Spleen (tissue), 11 donors: ENCODE measurements at regions not wholly inside any gene's neighbourhood (a gene's known extent, or its start where the extent isn't known, plus 50 kb on each side); places are given as distances from the start of the nearest gene placed in this dataset.

ENCODE experiments used
- DNase-seq: peaks from one replicate; pipeline ENCODE4 v3.0.0-alpha.2; 2020
- H3K27ac ChIP-seq, 8 donors: fragments of 200-600 bp; sonication (generic) in 7 of 8; 1 replicate in 4 of 8; 2 replicates in 4 of 8; pipeline versions ENCODE4 v1.5.0 to v1.8.0; 2016 to 2021; ENCODE audit warnings: inconsistent platforms in 4 of 8, mild to moderate bottlenecking in 4 of 8, moderate library complexity in 1 of 8
- H3K27me3 ChIP-seq, 7 donors: fragments of 200-600 bp; sonication (generic) in 6 of 7; replicated peaks in 1 of 7; 1 replicate in 4 of 7; 2 replicates in 3 of 7; pipeline versions ENCODE4 v1.5.0 to v1.8.0; 2016 to 2021; ENCODE audit warnings: inconsistent platforms in 3 of 7, mild to moderate bottlenecking in 1 of 7
- H3K36me3 ChIP-seq, 6 donors: fragments of 200-600 bp; sonication (generic) in 5 of 6; 1 replicate in 4 of 6; 2 replicates in 2 of 6; pipeline versions ENCODE4 v1.5.0 to v1.8.0; 2016 to 2021; ENCODE audit warnings: inconsistent platforms in 2 of 6
- H3K4me1 ChIP-seq, 6 donors: fragments of 200-600 bp; sonication (generic) in 5 of 6; 1 replicate in 3 of 6; 2 replicates in 3 of 6; pipeline versions ENCODE4 v1.5.0 to v1.8.0; 2016 to 2021; ENCODE audit warnings: inconsistent platforms in 3 of 6
- H3K4me3 ChIP-seq, 8 donors: fragments of 200-600 bp; sonication (generic) in 7 of 8; 1 replicate in 4 of 8; 2 replicates in 4 of 8; pipeline versions ENCODE4 v1.5.0 to v1.8.0; 2016 to 2021; ENCODE audit warnings: inconsistent platforms in 4 of 8, mild to moderate bottlenecking in 4 of 8, moderate library complexity in 2 of 8
- H3K9me3 ChIP-seq, 8 donors: fragments of 200-600 bp; sonication (generic) in 7 of 8; 1 replicate in 4 of 8; 2 replicates in 4 of 8; pipeline versions ENCODE4 v1.5.0 to v1.8.0; 2016 to 2021; ENCODE audit warnings: inconsistent platforms in 4 of 8
- POLR2A ChIP-seq, 3 donors: fragments of 450-650 bp; IDR thresholded peaks; one replicate each; pipeline ENCODE4 v1.5.1; 2017; ENCODE audit warnings: antibody characterized with exemption in 3 of 3, mild to moderate bottlenecking in 1 of 3
- POLR2AphosphoS5 ChIP-seq, 3 donors: sonication (generic); formaldehyde crosslinking; IDR thresholded peaks; one replicate each; pipeline ENCODE4 v1.5.1; 2017; ENCODE audit warnings: antibody characterized with exemption in 3 of 3
- WGBS, 5 donors: extraction: QIAGEN DNeasy Blood & Tissue Kit in 3 of 5; methylation state at CpG; one replicate each; pipeline versions ENCODE4 v1.1.5 to v1.1.7; 2013 to 2018; 5-methylcytosine and 5-hydroxymethylcytosine counted together
- intact Hi-C: fragments of 100-400 bp; cut with DNase I; formaldehyde crosslinking; loops from one replicate; pipeline ENCODE4 v1.15.0; 2023; ENCODE audit warnings: low total_unique reads
- TF ChIP-seq, protein P1 (sequence below), 11 experiments: fragments of 200-600 bp in 7 of 11; fragments of 450-650 bp in 4 of 11; sonication (generic) in 4 of 11; IDR thresholded peaks in 8 of 11; conservative IDR thresholded peaks in 3 of 11; 1 replicate in 7 of 11; 2 replicates in 4 of 11; pipeline versions ENCODE4 v1.4.0 to v1.8.0; 2016 to 2021; ENCODE audit warnings: antibody characterized with exemption in 11 of 11, inconsistent platforms in 4 of 11, mild to moderate bottlenecking in 1 of 11
- donor health status: healthy with polysubstance abuse.
- donor health status: DM: no; HTN: no; CAD: no; lungs with moderate emphysema.
- donor health status: DM: no; HTN: no; CAD: no.
- donor health status: Bipolar disorder and iron deficiency.
- donor health status: healthy.
- donor health status: DM: no; HTN: no; CAD: no.
- donor health status: DM: yes; HTN: yes; CAD: no.

DNA sequence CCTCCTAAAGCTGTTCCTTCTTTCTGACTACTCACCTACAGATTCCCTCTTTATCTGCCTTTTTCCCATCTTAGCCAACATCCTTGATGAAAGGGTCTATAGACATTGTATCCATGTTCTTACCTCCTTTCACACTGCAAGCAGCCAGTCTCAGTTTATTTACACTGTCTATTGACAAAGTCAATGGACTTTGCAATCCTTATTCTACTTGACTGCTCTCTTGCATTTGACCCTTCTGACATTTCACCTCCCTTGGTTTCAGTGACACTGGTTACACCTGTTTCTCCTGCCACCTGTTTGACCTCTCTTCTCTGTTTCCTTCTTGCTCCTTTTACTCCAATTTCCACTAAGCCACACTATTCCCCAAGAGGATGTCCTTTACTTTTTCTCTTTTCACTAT, 224.0 kb upstream of the SNX7 start:
- H3K4me1 ChIP-seq: no peaks in the 10 kb centered on the region
- no peak overlapping the region for H3K27ac ChIP-seq
- no peaks in the 10 kb centered on the region for H3K9me3 ChIP-seq
- TF ChIP-seq POLR2A (IDR thresholded peaks at IDR 0.05) (no peak), POLR2AphosphoS5 (IDR thresholded peaks at IDR 0.05) (no peak)
- TF ChIP-seq, protein P1, sequence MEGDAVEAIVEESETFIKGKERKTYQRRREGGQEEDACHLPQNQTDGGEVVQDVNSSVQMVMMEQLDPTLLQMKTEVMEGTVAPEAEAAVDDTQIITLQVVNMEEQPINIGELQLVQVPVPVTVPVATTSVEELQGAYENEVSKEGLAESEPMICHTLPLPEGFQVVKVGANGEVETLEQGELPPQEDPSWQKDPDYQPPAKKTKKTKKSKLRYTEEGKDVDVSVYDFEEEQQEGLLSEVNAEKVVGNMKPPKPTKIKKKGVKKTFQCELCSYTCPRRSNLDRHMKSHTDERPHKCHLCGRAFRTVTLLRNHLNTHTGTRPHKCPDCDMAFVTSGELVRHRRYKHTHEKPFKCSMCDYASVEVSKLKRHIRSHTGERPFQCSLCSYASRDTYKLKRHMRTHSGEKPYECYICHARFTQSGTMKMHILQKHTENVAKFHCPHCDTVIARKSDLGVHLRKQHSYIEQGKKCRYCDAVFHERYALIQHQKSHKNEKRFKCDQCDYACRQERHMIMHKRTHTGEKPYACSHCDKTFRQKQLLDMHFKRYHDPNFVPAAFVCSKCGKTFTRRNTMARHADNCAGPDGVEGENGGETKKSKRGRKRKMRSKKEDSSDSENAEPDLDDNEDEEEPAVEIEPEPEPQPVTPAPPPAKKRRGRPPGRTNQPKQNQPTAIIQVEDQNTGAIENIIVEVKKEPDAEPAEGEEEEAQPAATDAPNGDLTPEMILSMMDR (IDR thresholded peaks at IDR 0.05 in 8 of 11, conservative IDR thresholded peaks at IDR 0.05 in 3 of 11): no peak
- intact Hi-C loops: no loop called here
- no peak overlapping the region for H3K4me3 ChIP-seq
- H3K27me3 ChIP-seq: no peaks in the 10 kb centered on the region
- DNase-seq: no peak
- no peaks in the 10 kb centered on the region for H3K36me3 ChIP-seq

DNA sequence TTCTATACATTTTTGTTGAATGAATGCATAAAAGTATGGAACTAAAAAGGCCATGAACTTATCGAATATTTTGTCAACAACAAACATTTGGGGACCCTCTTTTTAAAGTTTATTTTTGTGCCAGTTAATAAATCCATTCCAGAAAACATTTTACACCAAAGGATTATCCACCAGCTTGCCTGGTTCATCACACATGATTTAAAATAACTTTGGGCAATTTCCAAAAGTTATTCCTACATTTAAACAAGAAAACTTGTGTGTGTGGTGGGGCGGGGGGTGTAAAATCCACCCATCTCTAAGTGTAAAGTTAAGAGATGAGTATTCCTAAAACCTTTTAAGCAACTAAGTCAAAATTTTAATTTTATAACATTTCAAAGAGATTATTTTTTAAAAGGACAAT, 224.5 kb upstream of the SNX7 start:
- H3K27me3 ChIP-seq: no peaks in the 10 kb centered on the region
- H3K9me3 ChIP-seq: no peaks in the 10 kb centered on the region
- intact Hi-C loops: no loop called here
- H3K4me1 ChIP-seq: no peaks in the 10 kb centered on the region
- no peak for DNase-seq
- no peak overlapping the region for H3K4me3 ChIP-seq
- no peak for TF ChIP-seq POLR2AphosphoS5 (IDR thresholded peaks at IDR 0.05)
- TF ChIP-seq POLR2A (IDR thresholded peaks at IDR 0.05): no peak
- TF ChIP-seq, protein P1 (IDR thresholded peaks at IDR 0.05 in 8 of 11, conservative IDR thresholded peaks at IDR 0.05 in 3 of 11): no peak
- 68 to 90% (median 78%) methylated on average over 2 of the region's 2 CpGs for WGBS, 5 donors
- no peak overlapping the region for H3K27ac ChIP-seq
- no peaks in the 10 kb centered on the region for H3K36me3 ChIP-seq

DNA sequence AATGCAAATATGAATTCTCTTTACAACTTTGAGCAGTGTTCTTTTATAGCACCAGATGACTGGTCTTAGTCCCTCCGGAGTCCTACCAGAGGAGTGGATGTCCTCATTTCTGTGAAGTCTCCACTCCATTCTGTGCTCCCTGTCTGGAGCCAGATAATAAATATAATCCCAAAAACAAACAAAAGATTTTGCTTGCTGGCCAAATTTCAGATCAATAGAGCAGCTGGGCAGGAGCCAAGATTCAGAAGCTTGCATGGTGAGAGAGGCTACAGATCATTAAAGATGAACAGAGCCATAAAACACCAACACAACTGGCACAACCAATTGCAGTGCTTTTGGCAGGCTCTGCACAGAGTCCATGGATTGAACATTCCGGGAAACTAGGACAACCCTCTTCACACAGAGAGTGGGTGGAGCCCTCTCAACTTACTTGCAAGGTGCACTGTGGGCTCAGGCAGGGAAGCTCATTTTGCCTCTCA, 231.5 kb upstream of the SNX7 start:
- no peaks in the 10 kb centered on the region for H3K36me3 ChIP-seq
- TF ChIP-seq POLR2AphosphoS5 (IDR thresholded peaks at IDR 0.05) (no peak), POLR2A (IDR thresholded peaks at IDR 0.05) (no peak)
- TF ChIP-seq, protein P1 (IDR thresholded peaks at IDR 0.05 in 8 of 11, conservative IDR thresholded peaks at IDR 0.05 in 3 of 11): no peak
- no peaks in the 10 kb centered on the region for H3K4me1 ChIP-seq
- H3K27ac ChIP-seq: no peak overlapping the region
- no peak for DNase-seq
- H3K27me3 ChIP-seq: no peaks in the 10 kb centered on the region
- H3K9me3 ChIP-seq: no peaks in the 10 kb centered on the region
- intact Hi-C loops: no loop called here
- no peak overlapping the region for H3K4me3 ChIP-seq
- 72 to 90% (median 80%) methylated on average over 2 of the region's 2 CpGs for WGBS, 5 donors

GRCh38 chr1:98428864-98429263, 232.7 kb upstream of the SNX7 start:
- intact Hi-C loops: no loop called here
- DNase-seq: no peak
- Histone ChIP-seq H3K4me1 (no peaks in the 10 kb centered on the region), H3K27me3 (no peaks in the 10 kb centered on the region), H3K9me3 (no peaks in the 10 kb centered on the region), H3K27ac (no peak overlapping the region), H3K36me3 (no peaks in the 10 kb centered on the region), H3K4me3 (no peak overlapping the region)
- TF ChIP-seq POLR2AphosphoS5 (IDR thresholded peaks at IDR 0.05) (no peak), POLR2A (IDR thresholded peaks at IDR 0.05) (no peak)
- TF ChIP-seq, protein P1 (IDR thresholded peaks at IDR 0.05 in 8 of 11, conservative IDR thresholded peaks at IDR 0.05 in 3 of 11): no peak
- 81 to 88% (median 84%) methylated on average over 3 of the region's 3 CpGs for WGBS, 5 donors
